SK-N-SH (cell line): ENCODE measurements at regions not wholly inside any gene's neighbourhood (a gene's known extent, or its start where the extent isn't known, plus 50 kb on each side); places are given as distances from the start of the nearest gene placed in this dataset.

ENCODE experiments used
- CTCF ChIA-PET: fragments of 300-600, 350-600 bp; formaldehyde crosslinking; extraction: SDS; loops from one replicate; lab custom pipeline; 2021; lab: Yijun Ruan, JAX
- POLR2A ChIA-PET: fragments of 350-600 bp; sonication (Branson Sonifier 250); formaldehyde crosslinking; extraction: SDS; loops from one replicate; lab custom pipeline; 2020; ENCODE audit warnings: antibody characterized with exemption, inconsistent platforms; lab: Yijun Ruan, JAX
- DNase-seq: peaks from one replicate; pipeline ENCODE4 v3.0.0; 2012
- H2AFZ ChIP-seq: fragments of 200-600 bp; sonication (generic); 2 replicates; pipeline ENCODE4 v1.8.1; 2016; ENCODE audit warnings: antibody characterized with exemption, mild to moderate bottlenecking, low read depth
- H3F3A ChIP-seq: fragments of 200-600 bp; sonication (generic); replicated peaks from 2 replicates; pipeline ENCODE3; 2016; ENCODE audit warnings: antibody characterized with exemption, mild to moderate bottlenecking; ENCODE audit not compliant: insufficient read depth
- H3K27ac ChIP-seq, 2 experiments: fragments of 200-500 bp in 1 of 2; fragments of 200-600 bp in 1 of 2; sonication (Bioruptor generic) in 1 of 2; sonication (generic), shearing (Covaris generic) in 1 of 2; 2 replicates each; pipeline versions ENCODE4 v1.5.1 to v1.6.1; 2014 to 2016; ENCODE audit warnings: low read depth in 2 of 2, inconsistent platforms in 1 of 2, low read length in 1 of 2, mild to moderate bottlenecking in 1 of 2, mixed read lengths in 1 of 2
- H3K27me3 ChIP-seq: fragments of 200-600 bp; sonication (generic), shearing (Covaris generic); 2 replicates; pipeline ENCODE4 v1.6.1; 2016; ENCODE audit warnings: mixed run types; ENCODE audit not compliant: insufficient read depth
- H3K36me3 ChIP-seq, 2 experiments: fragments of 200-500 bp in 1 of 2; fragments of 200-600 bp in 1 of 2; sonication (Bioruptor generic) in 1 of 2; sonication (generic) in 1 of 2; replicated peaks in 1 of 2; 2 replicates each; pipeline versions ENCODE3 to v1.5.1; 2014 to 2016; ENCODE audit warnings: low read length in 1 of 2, mild to moderate bottlenecking in 1 of 2; ENCODE audit not compliant: insufficient read depth in 2 of 2, control insufficient read depth in 1 of 2
- H3K4me1 ChIP-seq, 2 experiments: fragments of 200-500 bp in 1 of 2; fragments of 200-600 bp in 1 of 2; sonication (Bioruptor generic) in 1 of 2; sonication (generic), shearing (Covaris generic) in 1 of 2; 2 replicates each; pipeline versions ENCODE4 v1.5.1 to v1.6.1; 2014 to 2016; ENCODE audit warnings: low read depth in 1 of 2, low read length in 1 of 2, mixed run types in 1 of 2; ENCODE audit not compliant: insufficient read depth in 2 of 2, control insufficient read depth in 1 of 2
- H3K4me2 ChIP-seq: fragments of 200-600 bp; sonication (generic), shearing (Covaris generic); 2 replicates; pipeline ENCODE4 v1.6.1; 2017; ENCODE audit warnings: mixed run types
- H3K4me3 ChIP-seq, 2 experiments: fragments of 200-500 bp in 1 of 2; fragments of 200-600 bp in 1 of 2; sonication (Bioruptor generic) in 1 of 2; sonication (generic), shearing (Covaris generic) in 1 of 2; 2 replicates each; pipeline versions ENCODE4 v1.5.1 to v1.8.1; 2014 to 2016; ENCODE audit warnings: low read depth in 2 of 2, inconsistent platforms in 1 of 2, low read length in 1 of 2, mild to moderate bottlenecking in 1 of 2, mixed read lengths in 1 of 2, moderate library complexity in 1 of 2
- H3K79me2 ChIP-seq: fragments of 200-600 bp; sonication (generic); 2 replicates; pipeline ENCODE4 v1.8.1; 2017; ENCODE audit warnings: mild to moderate bottlenecking; ENCODE audit not compliant: insufficient read depth
- H3K9ac ChIP-seq: fragments of 200-600 bp; sonication (generic); 2 replicates; pipeline ENCODE4 v1.6.1; 2017; ENCODE audit warnings: mixed run types
- H3K9me2 ChIP-seq: fragments of 200-600 bp; sonication (generic); 2 replicates; pipeline ENCODE4 v1.6.1; 2017; ENCODE audit warnings: mixed run types
- H3K9me3 ChIP-seq: fragments of 200-600 bp; sonication (generic); 2 replicates; pipeline ENCODE4 v1.6.1; 2017; ENCODE audit warnings: mixed run types, mild to moderate bottlenecking, moderate library complexity
- H4K20me1 ChIP-seq: fragments of 200-600 bp; sonication (generic); 2 replicates; pipeline ENCODE4 v1.6.1; 2017; ENCODE audit warnings: mild to moderate bottlenecking, mixed run types; ENCODE audit not compliant: insufficient read depth
- CHD2 ChIP-seq: fragments of 150-350 bp; IDR thresholded peaks from 2 replicates; pipeline ENCODE4 v1.6.1; 2018; ENCODE audit warnings: low read length; ENCODE audit not compliant: partially characterized antibody
- CTCF ChIP-seq: fragments of 200-600 bp; sonication (generic); IDR thresholded peaks from 2 replicates; pipeline ENCODE4 v1.6.1; 2017; ENCODE audit warnings: antibody characterized with exemption, mild to moderate bottlenecking, moderate library complexity
- ELF1 ChIP-seq: IDR thresholded peaks from 2 replicates; pipeline ENCODE4 v1.4.0; 2012
- EZH2phosphoT487 ChIP-seq: fragments of 200-600 bp; sonication (generic); IDR thresholded peaks from 2 replicates; pipeline ENCODE4 v1.6.1; 2017; ENCODE audit warnings: low read depth, mixed run types, mild to moderate bottlenecking, antibody characterized with exemption, moderate library complexity, borderline replicate concordance
- FOSL2 ChIP-seq: IDR thresholded peaks from 2 replicates; pipeline ENCODE4 v1.4.0; 2012; ENCODE audit warnings: low read depth, mild to moderate bottlenecking, moderate library complexity, borderline replicate concordance
- FOXJ3 ChIP-seq: sonication (generic); formaldehyde crosslinking; IDR thresholded peaks from 2 replicates; pipeline ENCODE4 v1.5.1; 2020; ENCODE audit warnings: mild to moderate bottlenecking, missing genetic modification reagents
- GABPA ChIP-seq: IDR thresholded peaks from 2 replicates; pipeline ENCODE4 v1.4.0; 2012; ENCODE audit warnings: low read depth, mild to moderate bottlenecking
- GATA2 ChIP-seq: sonication (generic); formaldehyde crosslinking; IDR thresholded peaks from 2 replicates; pipeline ENCODE4 v1.5.0; 2020; ENCODE audit warnings: mild to moderate bottlenecking, missing genetic modification reagents
- MEF2A ChIP-seq: IDR thresholded peaks from 2 replicates; pipeline ENCODE4 v1.4.0; 2012; ENCODE audit warnings: low read depth, borderline replicate concordance
- MXI1 ChIP-seq: IDR thresholded peaks from 2 replicates; pipeline ENCODE4 v1.6.1; 2012; ENCODE audit warnings: mild to moderate bottlenecking, low read depth, low read length, improper control_type of control experiment
- NFIC ChIP-seq: IDR thresholded peaks from 2 replicates; pipeline ENCODE4 v1.4.0; 2012; ENCODE audit warnings: borderline replicate concordance
- PBX3 ChIP-seq: IDR thresholded peaks from 2 replicates; pipeline ENCODE4; 2012
- POLR2AphosphoS5 ChIP-seq: IDR thresholded peaks from 2 replicates; pipeline ENCODE4 v1.6.1; 2012; ENCODE audit warnings: low read depth, low read length
- RAD21 ChIP-seq: IDR thresholded peaks from 2 replicates; pipeline ENCODE4 v1.6.1; 2012; ENCODE audit warnings: mild to moderate bottlenecking, low read length
- REST ChIP-seq: IDR thresholded peaks from 2 replicates; pipeline ENCODE4 v1.6.1; 2012; ENCODE audit warnings: mild to moderate bottlenecking, low read depth, low read length, moderate library complexity
- RFX5 ChIP-seq: IDR thresholded peaks from 2 replicates; pipeline ENCODE4 v1.6.1; 2012; ENCODE audit warnings: mild to moderate bottlenecking, improper control_type of control experiment, low read length
- SMC3 ChIP-seq: IDR thresholded peaks from 2 replicates; pipeline ENCODE4 v1.6.1; 2012; ENCODE audit warnings: low read depth, low read length, improper control_type of control experiment
- TCF12 ChIP-seq: IDR thresholded peaks from 2 replicates; pipeline ENCODE4 v1.4.0; 2012
- USF1 ChIP-seq: IDR thresholded peaks from 2 replicates; pipeline ENCODE4 v1.4.0; 2012; ENCODE audit warnings: low read depth, borderline replicate concordance
- ZBTB33 ChIP-seq: IDR thresholded peaks from 2 replicates; pipeline ENCODE4 v1.4.0; 2012; ENCODE audit warnings: low read depth, borderline replicate concordance
- WGBS: methylation state at CpG from one replicate; pipeline ENCODE4 v1.1.6; 2017; ENCODE audit warnings: low lambda C conversion rate; 5-methylcytosine and 5-hydroxymethylcytosine counted together

- Histone ChIP-seq H3K36me3 (no peaks in the 10 kb centered on the region), H3K4me1 (no peaks in the 10 kb centered on the region), H3K4me2 (no peak overlapping the region), H3K9ac (no peak overlapping the region), H3K4me3 (no peak overlapping the region), H3K79me2 (no peaks in the 10 kb centered on the region), H3K27ac (no peak overlapping the region), H3F3A (no peaks in the 10 kb centered on the region), H3K27me3 (no peaks in the 10 kb centered on the region), H4K20me1 (no peaks in the 10 kb centered on the region), H2AFZ (no peak overlapping the region), H3K9me3 (no peaks in the 10 kb centered on the region), H3K9me2 (no peaks in the 10 kb centered on the region)
- DNase-seq: no peak
- ChIA-PET CTCF (no interaction called here), POLR2A (no interaction called here)
- no peak for TF ChIP-seq MEF2A
- TF ChIP-seq EZH2phosphoT487: no peak
- no peak for TF ChIP-seq MXI1
- TF ChIP-seq SMC3: no peak
- TF ChIP-seq CHD2: no peak
- TF ChIP-seq NFIC: no peak
- no peak for TF ChIP-seq RFX5
- no peak for TF ChIP-seq POLR2AphosphoS5
- TF ChIP-seq FOSL2: no peak
- no peak for TF ChIP-seq USF1
- TF ChIP-seq ZBTB33: no peak
- no peak for TF ChIP-seq ELF1
- TF ChIP-seq GATA2: no peak
- no peak for TF ChIP-seq PBX3
- TF ChIP-seq TCF12: no peak
- no peak for TF ChIP-seq FOXJ3 (CRISPR knock-in tag)
- no peak for TF ChIP-seq CTCF
- TF ChIP-seq GABPA: no peak
- no peak for TF ChIP-seq REST
- no peak for TF ChIP-seq RAD21
- WGBS: 89% methylated on average over 4 of the region's 4 CpGs
Measured at GRCh38 chr3:110375751-110376518, 695.7 kb upstream of the NECTIN3 start.
